SK-N-MC (cell line): ENCODE measurements at regions not wholly inside any gene's neighbourhood (a gene's known extent, or its start where the extent isn't known, plus 50 kb on each side); places are given as distances from the start of the nearest gene placed in this dataset.
"Not testable (repeated sequence)": the region's sequence is repeated elsewhere in the genome, so short reads cannot be mapped to it uniquely, and the experiment has no call there.

ENCODE experiments used
- DNase-seq: peaks from one replicate; pipeline ENCODE4 v3.0.0-alpha.2; 2011; ENCODE audit warnings: low read depth, low spot score
- H3K27ac ChIP-seq: fragments of 200-600 bp; sonication (generic); 2 replicates; pipeline ENCODE4 v1.5.1; 2016; ENCODE audit warnings: mixed run types
- H3K36me3 ChIP-seq: fragments of 200-600 bp; sonication (generic); 2 replicates; pipeline ENCODE4 v1.6.1; 2017; ENCODE audit warnings: antibody characterized with exemption, low read length, mixed read lengths; ENCODE audit not compliant: insufficient read depth
- H3K4me3 ChIP-seq: fragments of 200-600 bp; sonication (generic); 2 replicates; pipeline ENCODE4 v1.5.1; 2016
- H3K9ac ChIP-seq: fragments of 200-600 bp; sonication (generic); 2 replicates; pipeline ENCODE4 v1.8.0; 2017; ENCODE audit warnings: mixed run types, mixed read lengths; ENCODE audit not compliant: insufficient read length
- H3K9me3 ChIP-seq: fragments of 200-600 bp; sonication (generic); 2 replicates; pipeline ENCODE4 v1.6.1; 2017; ENCODE audit warnings: low read depth, mild to moderate bottlenecking, antibody characterized with exemption, low read length, moderate library complexity, mixed read lengths
- EZH2 ChIP-seq: fragments of 200-600 bp; sonication (generic); IDR thresholded peaks from one replicate; pipeline ENCODE4 v1.6.1; 2017; ENCODE audit warnings: antibody characterized with exemption
- FOXP2 ChIP-seq: optimal IDR thresholded peaks from 2 replicates; pipeline ENCODE3; 2011; ENCODE audit warnings: mild to moderate bottlenecking, moderate library complexity; ENCODE audit not compliant: insufficient read depth; ENCODE audit errors: extremely low read length, control extremely low read depth
- POLR2AphosphoS5 ChIP-seq: IDR thresholded peaks from 2 replicates; pipeline ENCODE4 v1.6.1; 2012; ENCODE audit warnings: mild to moderate bottlenecking, low read depth, low read length, borderline replicate concordance

GRCh38 chr1:119191325-119191724, 50.9 kb upstream of the WARS2 start:
- no peak overlapping the region for H3K9ac ChIP-seq
- peaks cover 4% of the 10 kb centered on the region for H3K36me3 ChIP-seq
- no peak overlapping the region for H3K4me3 ChIP-seq
- no peak for TF ChIP-seq POLR2AphosphoS5
- no peak for TF ChIP-seq EZH2
- TF ChIP-seq FOXP2, result no peak
- no peak overlapping the region for H3K27ac ChIP-seq
- H3K9me3 ChIP-seq, result no peaks in the 10 kb centered on the region
- no peak for DNase-seq

- H3K4me3 ChIP-seq, result no peak overlapping the region
- no peak for DNase-seq
- H3K9me3 ChIP-seq, result no peaks in the 10 kb centered on the region
- H3K27ac ChIP-seq, result no peak overlapping the region
- TF ChIP-seq FOXP2, result no peak
- TF ChIP-seq EZH2, result no peak
- no peak for TF ChIP-seq POLR2AphosphoS5
- H3K9ac ChIP-seq, result no peak overlapping the region
- no peaks in the 10 kb centered on the region for H3K36me3 ChIP-seq
Measured at GRCh38 chr1:119204197-119204960, 63.9 kb upstream of the WARS2 start.

GRCh38 chr1:119204961-119205357, 64.5 kb upstream of the WARS2 start:
- no peak for DNase-seq
- no peak overlapping the region for H3K4me3 ChIP-seq
- no peaks in the 10 kb centered on the region for H3K36me3 ChIP-seq
- no peak overlapping the region for H3K27ac ChIP-seq
- no peak for TF ChIP-seq FOXP2
- TF ChIP-seq POLR2AphosphoS5, result no peak
- no peaks in the 10 kb centered on the region for H3K9me3 ChIP-seq
- H3K9ac ChIP-seq, result no peak overlapping the region

GRCh38 chr1:119209061-119209460, 68.6 kb upstream of the WARS2 start:
- TF ChIP-seq POLR2AphosphoS5 (no peak), FOXP2 (no peak), EZH2 (no peak)

GRCh38 chr1:119209596-119210295, 69.3 kb upstream of the WARS2 start:
- peak overlapping the region; percentile 94 for H3K27ac ChIP-seq
- H3K9ac ChIP-seq, result peak overlapping the region; percentile 43
- TF ChIP-seq FOXP2 (no peak), EZH2 (no peak), POLR2AphosphoS5 (no peak)
- no peak for DNase-seq
- peak overlapping the region; percentile 54 for H3K4me3 ChIP-seq
- H3K9me3 ChIP-seq, result no peaks in the 10 kb centered on the region
- no peaks in the 10 kb centered on the region for H3K36me3 ChIP-seq

More at GRCh38 chr1:119209061-119209460, 68.6 kb upstream of the WARS2 start:
- H3K36me3 ChIP-seq, result no peaks in the 10 kb centered on the region
- peak overlapping the region; percentile 94 for H3K27ac ChIP-seq
- H3K4me3 ChIP-seq, result peak overlapping the region; percentile 54
- peak overlapping the region; percentile 43 for H3K9ac ChIP-seq
- DNase-seq, result no peak
- no peaks in the 10 kb centered on the region for H3K9me3 ChIP-seq

GRCh38 chr1:119210296-119210649, 69.8 kb upstream of the WARS2 start:
- Histone ChIP-seq H3K9ac (no peak overlapping the region), H3K27ac (peak overlapping the region; percentile 94; the same call in 1 of the 2 replicates), H3K9me3 (no peaks in the 10 kb centered on the region), H3K4me3 (peak overlapping the region; percentile 54; the same call in 1 of the 2 replicates), H3K36me3 (no peaks in the 10 kb centered on the region)
- no peak for DNase-seq
- TF ChIP-seq FOXP2 (no peak), EZH2 (no peak), POLR2AphosphoS5 (no peak)

- not testable (repeated sequence) for H3K36me3 ChIP-seq, DNase-seq, H3K4me3 ChIP-seq, H3K9ac ChIP-seq, H3K27ac ChIP-seq, H3K9me3 ChIP-seq
Measured at GRCh38 chr1:119213213-119213612, 72.8 kb upstream of the WARS2 start.

- not testable (repeated sequence) for H3K9me3 ChIP-seq, H3K36me3 ChIP-seq, DNase-seq, H3K9ac ChIP-seq, H3K4me3 ChIP-seq, H3K27ac ChIP-seq
Measured at GRCh38 chr1:119214961-119215360, 74.5 kb upstream of the WARS2 start.
